VCaP (cell line): ENCODE measurements at regions not wholly inside any gene's neighbourhood (a gene's known extent, or its start where the extent isn't known, plus 50 kb on each side); places are given as distances from the start of the nearest gene placed in this dataset.
"Not testable (repeated sequence)": the region's sequence is repeated elsewhere in the genome, so short reads cannot be mapped to it uniquely, and the experiment has no call there.

Source experiments
- H3K27ac ChIP-seq: fragments of 450-650 bp; 2 replicates; pipeline ENCODE4 v1.5.1; 2017
- TF ChIP-seq, protein P1 (sequence below): fragments of 450-650 bp; conservative IDR thresholded peaks from 2 replicates; pipeline ENCODE4 v1.5.1; 2017; ENCODE audit warnings: mild to moderate bottlenecking, moderate library complexity

DNA sequence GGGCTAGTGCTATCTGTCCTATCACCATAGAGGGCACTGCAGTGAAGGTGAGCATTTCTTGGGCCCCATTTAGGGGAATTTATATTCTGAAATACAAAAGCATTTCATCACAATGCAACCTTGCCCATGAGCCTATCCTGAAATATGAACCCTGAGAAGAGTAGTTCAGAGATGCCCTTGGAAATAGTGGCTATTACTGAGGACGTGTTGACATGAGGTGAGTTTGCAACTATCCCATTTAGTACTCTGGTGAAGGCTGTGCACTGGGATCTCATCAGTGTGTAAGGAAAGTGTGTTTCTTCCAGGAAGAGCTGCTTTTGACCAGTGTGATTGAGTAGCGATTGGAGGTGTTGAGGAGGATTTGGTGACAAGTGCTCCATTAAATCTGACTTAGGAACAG lies 149.3 kb upstream of the EOLA2 start:
- TF ChIP-seq, protein P1, sequence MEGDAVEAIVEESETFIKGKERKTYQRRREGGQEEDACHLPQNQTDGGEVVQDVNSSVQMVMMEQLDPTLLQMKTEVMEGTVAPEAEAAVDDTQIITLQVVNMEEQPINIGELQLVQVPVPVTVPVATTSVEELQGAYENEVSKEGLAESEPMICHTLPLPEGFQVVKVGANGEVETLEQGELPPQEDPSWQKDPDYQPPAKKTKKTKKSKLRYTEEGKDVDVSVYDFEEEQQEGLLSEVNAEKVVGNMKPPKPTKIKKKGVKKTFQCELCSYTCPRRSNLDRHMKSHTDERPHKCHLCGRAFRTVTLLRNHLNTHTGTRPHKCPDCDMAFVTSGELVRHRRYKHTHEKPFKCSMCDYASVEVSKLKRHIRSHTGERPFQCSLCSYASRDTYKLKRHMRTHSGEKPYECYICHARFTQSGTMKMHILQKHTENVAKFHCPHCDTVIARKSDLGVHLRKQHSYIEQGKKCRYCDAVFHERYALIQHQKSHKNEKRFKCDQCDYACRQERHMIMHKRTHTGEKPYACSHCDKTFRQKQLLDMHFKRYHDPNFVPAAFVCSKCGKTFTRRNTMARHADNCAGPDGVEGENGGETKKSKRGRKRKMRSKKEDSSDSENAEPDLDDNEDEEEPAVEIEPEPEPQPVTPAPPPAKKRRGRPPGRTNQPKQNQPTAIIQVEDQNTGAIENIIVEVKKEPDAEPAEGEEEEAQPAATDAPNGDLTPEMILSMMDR: no peak
- no peak overlapping the region; the same call in 1 of the 2 replicates for H3K27ac ChIP-seq

DNA sequence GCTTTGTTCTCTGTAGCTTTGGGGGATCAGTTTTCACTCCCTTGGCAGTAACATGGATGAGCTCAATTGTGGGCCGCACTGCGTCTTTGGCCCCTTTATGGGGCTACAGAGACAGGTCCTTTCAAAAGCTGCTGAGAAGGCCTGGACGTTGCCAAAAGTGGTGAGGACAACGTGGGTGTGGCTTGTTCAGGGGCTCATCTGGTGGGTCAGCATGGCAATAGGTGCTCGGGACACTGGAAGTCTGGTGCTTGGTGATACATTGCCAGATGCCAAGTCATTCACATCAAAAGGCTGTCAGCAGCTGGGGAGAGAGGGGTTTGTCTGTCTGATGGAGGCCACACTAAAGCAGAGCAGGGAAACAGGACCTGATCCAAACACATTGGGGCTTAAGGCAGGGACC lies 149.8 kb upstream of the EOLA2 start:
- TF ChIP-seq, protein P1: no peak

DNA sequence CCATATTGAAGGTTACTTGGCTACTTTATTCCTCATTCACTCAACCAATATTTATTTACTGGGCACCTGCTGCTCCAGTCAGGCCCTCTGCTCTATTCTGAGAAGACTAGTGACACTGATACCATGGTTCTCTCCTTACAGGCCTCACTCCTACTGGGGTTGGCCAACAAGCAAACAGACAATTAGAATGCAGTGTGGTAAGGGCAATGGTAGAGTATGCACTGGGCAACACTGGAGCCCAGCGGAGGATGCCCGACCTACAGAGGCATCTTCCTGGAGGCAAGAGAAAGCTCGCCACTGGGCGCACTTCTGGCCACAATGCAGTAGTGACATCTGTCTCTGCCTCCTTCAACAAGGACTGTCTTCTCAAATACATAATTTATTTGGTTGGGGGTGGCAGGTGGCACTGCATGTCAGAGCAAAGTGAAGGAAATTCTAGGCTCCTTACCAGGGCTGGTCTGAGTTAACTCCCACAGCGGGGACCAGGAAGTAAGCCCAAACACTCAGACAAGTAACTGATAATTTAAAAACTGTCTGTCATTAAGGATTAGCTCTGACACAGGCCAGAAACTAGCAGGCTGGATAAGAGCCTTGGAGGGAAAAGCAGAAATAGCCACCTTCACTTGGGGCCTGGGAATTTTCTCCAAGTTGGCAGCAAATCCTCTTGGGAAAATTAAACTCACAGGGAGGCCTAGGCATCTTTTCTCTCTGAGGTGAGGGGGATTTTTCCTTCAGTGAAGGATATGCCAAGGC lies 150.7 kb upstream of the EOLA2 start:
- TF ChIP-seq, protein P1: no peak
- H3K27ac ChIP-seq: no peak overlapping the region

More for the DNA sequence above, 149.8 kb upstream of the EOLA2 start:
- no peak overlapping the region for H3K27ac ChIP-seq

DNA sequence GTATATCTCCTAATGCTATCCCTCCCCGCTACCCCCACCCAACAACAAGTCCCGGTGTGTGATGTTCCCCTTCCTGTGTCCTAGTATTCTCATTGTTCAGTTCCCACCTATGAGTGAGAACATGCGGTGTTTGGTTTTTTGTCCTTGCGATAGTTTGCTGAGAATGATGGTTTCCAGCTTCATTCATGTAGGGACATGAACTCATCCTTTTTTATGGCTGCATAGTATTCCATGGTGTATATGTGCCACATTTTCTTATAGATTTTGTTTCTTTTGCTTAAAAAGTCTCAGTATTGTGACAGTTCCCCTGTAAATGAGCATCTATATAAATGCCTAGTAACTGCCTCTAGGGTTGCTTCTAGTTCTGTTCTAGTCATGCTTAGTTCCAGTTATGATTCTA lies 153.0 kb upstream of the EOLA2 start:
- H3K27ac ChIP-seq: not testable (repeated sequence)

DNA sequence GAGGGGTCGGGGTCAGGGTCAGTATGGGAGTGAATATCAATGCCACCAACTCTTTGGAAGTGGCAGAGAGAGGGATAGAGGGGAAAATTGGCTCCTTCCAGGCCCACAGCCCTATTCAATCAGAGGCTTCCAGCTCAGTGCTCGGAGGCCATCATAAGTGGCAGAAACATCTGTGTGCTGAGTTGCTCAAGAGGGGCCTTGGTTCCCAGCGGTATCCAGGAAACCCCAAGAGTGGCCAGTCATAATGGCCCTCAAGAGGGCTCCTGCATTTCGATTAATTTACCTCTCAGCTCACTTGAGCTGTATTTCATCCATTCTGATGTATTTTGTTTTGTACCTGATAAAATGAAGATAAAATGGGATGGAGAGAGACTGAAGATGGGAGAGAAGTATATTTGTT lies 154.3 kb upstream of the EOLA2 start:
- H3K27ac ChIP-seq: no peak overlapping the region
- TF ChIP-seq, protein P1: no peak

- TF ChIP-seq, protein P1: no peak
- H3K27ac ChIP-seq: no peak overlapping the region
Measured at GRCh38 chrX:150094375-150094774, 156.1 kb upstream of the EOLA2 start.

DNA sequence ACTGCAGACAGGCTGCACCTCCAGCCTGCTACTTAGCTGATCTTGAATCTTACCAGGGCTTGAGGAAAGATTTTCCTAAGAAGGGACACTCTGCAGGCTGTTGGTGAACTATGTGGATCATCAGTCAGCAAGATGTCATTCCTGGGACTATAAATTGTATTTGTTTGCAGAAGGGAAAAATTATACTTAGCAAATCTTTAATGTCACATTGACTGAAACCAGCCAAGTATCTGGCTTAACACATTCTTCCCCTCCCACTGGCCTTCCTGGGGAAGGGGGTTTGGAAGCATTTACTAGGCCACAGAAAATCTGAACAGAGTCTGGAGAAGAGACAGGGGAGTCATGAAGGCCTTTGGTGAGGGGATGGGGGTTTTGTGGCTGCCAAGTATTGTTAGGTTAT lies 156.7 kb upstream of the EOLA2 start:
- TF ChIP-seq, protein P1: no peak
- H3K27ac ChIP-seq: no peak overlapping the region

DNA sequence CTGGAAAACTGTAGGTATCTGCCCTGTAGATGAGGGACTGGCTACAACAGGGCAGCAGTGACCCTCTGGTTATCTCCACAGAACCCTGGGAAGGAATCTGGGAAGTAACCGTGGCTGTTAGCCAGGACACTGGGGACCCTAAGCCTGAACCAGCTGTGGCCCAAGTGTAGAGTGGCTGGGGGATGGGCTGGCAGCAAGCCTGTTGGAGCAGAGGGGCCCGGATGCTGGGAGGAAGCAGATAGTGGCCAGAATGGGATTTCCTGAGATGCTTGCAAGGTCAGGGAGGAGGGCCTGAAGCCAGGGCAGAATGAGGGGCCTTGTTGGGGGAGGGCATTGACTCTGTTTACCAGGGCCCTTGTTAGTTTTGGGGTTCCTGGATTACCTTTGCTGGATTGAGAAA lies 161.0 kb upstream of the EOLA2 start:
- no peak overlapping the region for H3K27ac ChIP-seq
- TF ChIP-seq, protein P1: no peak
